ENCODE measurements at regions not wholly inside any gene's neighbourhood (a gene's known extent, or its start where the extent isn't known, plus 50 kb on each side); places are given as distances from the start of the nearest gene placed in this dataset.

DNA sequence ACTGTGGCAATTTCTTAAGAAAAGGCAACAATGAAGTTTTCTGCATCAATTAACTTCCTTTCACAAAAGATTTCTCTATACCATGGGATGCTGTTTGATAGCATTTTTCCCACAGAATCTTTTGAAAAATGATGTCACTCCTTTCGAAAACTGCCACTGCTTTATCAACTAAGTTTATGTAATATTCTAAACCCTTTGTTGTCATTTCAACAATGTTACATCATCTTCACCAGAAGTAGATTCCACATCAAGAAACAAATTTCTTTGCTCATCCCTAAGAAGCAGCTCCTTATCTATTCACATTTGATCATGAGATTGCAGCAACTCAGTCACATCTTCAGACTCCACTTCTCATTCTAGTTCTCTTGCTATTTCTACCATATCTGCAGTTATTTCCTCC is 116.1 kb upstream of the KCND3 start:
- Mint-ChIP-seq H3K4me1 (no peaks in the 10 kb centered on the region), H3K4me3 (no peak overlapping the region), H3K36me3 (no peaks in the 10 kb centered on the region), H3K9me3 (peaks cover 4% of the 10 kb centered on the region), H3K27me3 (ENCODE audit: insufficient read depth, low read depth) (peaks cover 9% of the 10 kb centered on the region), H3K27ac (no peak overlapping the region)
- Histone ChIP-seq H3F3A (ENCODE audit: low read depth) (no peaks in the 10 kb centered on the region), H3K27me3 (no peaks in the 10 kb centered on the region), H4K20me1 (ENCODE audit: low read depth) (no peaks in the 10 kb centered on the region), H3K9me3 (ENCODE audit: low read depth) (no peaks in the 10 kb centered on the region), H3K27ac (no peak overlapping the region), H3K79me2 (ENCODE audit: low read depth) (no peaks in the 10 kb centered on the region), H3K9ac (no peak overlapping the region), H3K4me3 (no peak overlapping the region), H3K36me3 (no peaks in the 10 kb centered on the region), H3K4me1 (no peaks in the 10 kb centered on the region), H2AFZ (replicated peaks) (no peak overlapping the region), H3K4me2 (no peak overlapping the region)
- no peak for TF ChIP-seq EZH2phosphoT487 (IDR thresholded peaks at IDR 0.05)
- TF ChIP-seq EZH2 (IDR thresholded peaks at IDR 0.05), result no peak
- no peak for TF ChIP-seq CTCF (IDR thresholded peaks at IDR 0.05)
- DNase-seq (ENCODE audit: low spot score), result no peak

DNA sequence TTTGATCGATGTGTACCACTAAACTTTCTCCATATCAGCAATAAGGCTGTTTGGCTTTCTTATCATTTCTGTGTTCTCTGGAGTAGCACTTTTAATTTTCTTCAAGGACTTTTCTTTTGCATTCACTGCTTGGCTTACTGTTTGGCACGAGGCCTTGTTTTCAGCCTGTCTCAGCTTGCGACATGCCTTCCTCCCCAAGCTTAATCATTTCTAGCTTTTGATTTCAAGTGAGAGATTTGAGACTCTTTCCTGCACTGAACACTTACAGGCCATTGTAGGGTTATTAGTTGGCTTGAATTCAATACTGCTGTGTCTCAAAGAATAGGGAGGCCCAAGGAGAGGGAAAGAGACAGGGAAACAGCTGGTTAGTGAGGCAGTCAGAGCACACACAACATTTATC is 120.6 kb upstream of the KCND3 start:
- Histone ChIP-seq H3K4me3 (no peak overlapping the region), H3F3A (ENCODE audit: low read depth) (no peaks in the 10 kb centered on the region), H2AFZ (replicated peaks) (no peak overlapping the region), H3K9ac (no peak overlapping the region), H4K20me1 (ENCODE audit: low read depth) (no peaks in the 10 kb centered on the region), H3K9me3 (ENCODE audit: low read depth) (no peaks in the 10 kb centered on the region), H3K4me2 (no peak overlapping the region), H3K4me1 (no peaks in the 10 kb centered on the region), H3K27ac (no peak overlapping the region), H3K79me2 (ENCODE audit: low read depth) (no peaks in the 10 kb centered on the region), H3K27me3 (no peaks in the 10 kb centered on the region), H3K36me3 (no peaks in the 10 kb centered on the region)
- Mint-ChIP-seq H3K36me3 (no peaks in the 10 kb centered on the region), H3K27ac (no peak overlapping the region), H3K9me3 (peaks cover 4% of the 10 kb centered on the region), H3K4me1 (no peaks in the 10 kb centered on the region), H3K4me3 (no peak overlapping the region), H3K27me3 (ENCODE audit: insufficient read depth, low read depth) (peaks cover 6% of the 10 kb centered on the region)
- no peak for DNase-seq (ENCODE audit: low spot score)
- TF ChIP-seq EZH2 (IDR thresholded peaks at IDR 0.05) (no peak), CTCF (IDR thresholded peaks at IDR 0.05) (no peak), EZH2phosphoT487 (IDR thresholded peaks at IDR 0.05) (no peak)

- Histone ChIP-seq H2AFZ (replicated peaks) (no peak overlapping the region), H3K27ac (no peak overlapping the region), H3K79me2 (ENCODE audit: low read depth) (no peaks in the 10 kb centered on the region), H3K4me1 (no peaks in the 10 kb centered on the region), H3K9me3 (ENCODE audit: low read depth) (no peaks in the 10 kb centered on the region), H3K4me2 (no peak overlapping the region), H3F3A (ENCODE audit: low read depth) (no peaks in the 10 kb centered on the region), H3K36me3 (no peaks in the 10 kb centered on the region), H4K20me1 (ENCODE audit: low read depth) (no peaks in the 10 kb centered on the region), H3K4me3 (no peak overlapping the region), H3K9ac (no peak overlapping the region), H3K27me3 (no peaks in the 10 kb centered on the region)
- H3K9me3 Mint-ChIP-seq, result peaks cover 3% of the 10 kb centered on the region
- H3K36me3 Mint-ChIP-seq, result no peaks in the 10 kb centered on the region
- no peaks in the 10 kb centered on the region for H3K4me1 Mint-ChIP-seq
- no peak overlapping the region for H3K4me3 Mint-ChIP-seq
- H3K27ac Mint-ChIP-seq, result no peak overlapping the region
- H3K27me3 Mint-ChIP-seq (ENCODE audit: insufficient read depth, low read depth), result peaks cover 6% of the 10 kb centered on the region
- TF ChIP-seq CTCF (IDR thresholded peaks at IDR 0.05) (no peak), EZH2phosphoT487 (IDR thresholded peaks at IDR 0.05) (no peak), EZH2 (IDR thresholded peaks at IDR 0.05) (no peak)
- DNase-seq (ENCODE audit: low spot score), result no peak
Measured at GRCh38 chr1:112111734-112112133, 122.3 kb upstream of the KCND3 start.

- TF ChIP-seq EZH2phosphoT487 (IDR thresholded peaks at IDR 0.05) (no peak), CTCF (IDR thresholded peaks at IDR 0.05) (no peak), EZH2 (IDR thresholded peaks at IDR 0.05) (no peak)
- H3K4me1 ChIP-seq, result no peaks in the 10 kb centered on the region
- no peaks in the 10 kb centered on the region for H3K9me3 ChIP-seq (ENCODE audit: low read depth)
- no peak overlapping the region for H3K9ac ChIP-seq
- no peaks in the 10 kb centered on the region for H3K36me3 Mint-ChIP-seq
- no peaks in the 10 kb centered on the region for H3K79me2 ChIP-seq (ENCODE audit: low read depth)
- H3K4me3 ChIP-seq, result no peak overlapping the region
- no peak overlapping the region for H2AFZ ChIP-seq (replicated peaks)
- no peaks in the 10 kb centered on the region for H3K36me3 ChIP-seq
- H3K4me1 Mint-ChIP-seq, result no peaks in the 10 kb centered on the region
- no peak overlapping the region for H3K27ac Mint-ChIP-seq
- no peaks in the 10 kb centered on the region for H3F3A ChIP-seq (ENCODE audit: low read depth)
- no peaks in the 10 kb centered on the region for H3K27me3 ChIP-seq
- H3K9me3 Mint-ChIP-seq, result no peaks in the 10 kb centered on the region
- no peak overlapping the region for H3K27ac ChIP-seq
- peaks cover 2% of the 10 kb centered on the region for H3K27me3 Mint-ChIP-seq (ENCODE audit: insufficient read depth, low read depth)
- no peaks in the 10 kb centered on the region for H4K20me1 ChIP-seq (ENCODE audit: low read depth)
- H3K4me3 Mint-ChIP-seq, result no peak overlapping the region
- DNase-seq (ENCODE audit: low spot score), result no peak
- H3K4me2 ChIP-seq, result no peak overlapping the region
Measured at GRCh38 chr1:112114540-112114939, 125.1 kb upstream of the KCND3 start.
